Stimulated activated effector memory CD8-positive, alpha-beta T cell treated with anti-CD3 and anti-CD28 coated beads, Interleukin-12 subunit alpha, Interleukin-12 subunit beta, amount 100 ng/mL, for 72 hours (primary cell): ENCODE measurements at regions not wholly inside any gene's neighbourhood (a gene's known extent, or its start where the extent isn't known, plus 50 kb on each side); places are given as distances from the start of the nearest gene placed in this dataset.
"Not testable (repeated sequence)": the region's sequence is repeated elsewhere in the genome, so short reads cannot be mapped to it uniquely, and the experiment has no call there.

Experiments
- ATAC-seq: fragments of 150-1000 bp; cut with Tn5 transposase; 2 replicates; pipeline ENCODE4 v1.10.0; 2021
- DNase-seq, 2 donors: peaks; one replicate each; pipeline ENCODE4 v3.0.0; 2021 to 2022; ENCODE audit warnings: low spot score in 2 of 2
- H3K27ac Mint-ChIP-seq: one replicate; pipeline ENCODE4 v1.8.0; 2022; ENCODE audit warnings: mild to moderate bottlenecking, mixed read lengths
- H3K36me3 Mint-ChIP-seq: one replicate; pipeline ENCODE4 v1.8.0; 2022; ENCODE audit warnings: mild to moderate bottlenecking, mixed read lengths
- H3K4me1 Mint-ChIP-seq: one replicate; pipeline ENCODE4 v1.8.0; 2022; ENCODE audit warnings: mixed read lengths
- H3K4me3 Mint-ChIP-seq: one replicate; pipeline ENCODE4 v1.8.0; 2022; ENCODE audit warnings: mild to moderate bottlenecking, mixed read lengths
- H3K9me3 Mint-ChIP-seq: one replicate; pipeline ENCODE4 v1.8.0; 2022; ENCODE audit warnings: mixed read lengths

- Mint-ChIP-seq H3K36me3 (no peaks in the 10 kb centered on the region), H3K4me3 (no peak overlapping the region), H3K27ac (no peak overlapping the region), H3K4me1 (no peaks in the 10 kb centered on the region), H3K9me3 (peaks cover 8% of the 10 kb centered on the region)
- ATAC-seq: peak; percentile 43
- DNase-seq: no peak
Measured at GRCh38 chr3:103446953-103447629, 1012.3 kb downstream of the ZPLD1 start.

DNA sequence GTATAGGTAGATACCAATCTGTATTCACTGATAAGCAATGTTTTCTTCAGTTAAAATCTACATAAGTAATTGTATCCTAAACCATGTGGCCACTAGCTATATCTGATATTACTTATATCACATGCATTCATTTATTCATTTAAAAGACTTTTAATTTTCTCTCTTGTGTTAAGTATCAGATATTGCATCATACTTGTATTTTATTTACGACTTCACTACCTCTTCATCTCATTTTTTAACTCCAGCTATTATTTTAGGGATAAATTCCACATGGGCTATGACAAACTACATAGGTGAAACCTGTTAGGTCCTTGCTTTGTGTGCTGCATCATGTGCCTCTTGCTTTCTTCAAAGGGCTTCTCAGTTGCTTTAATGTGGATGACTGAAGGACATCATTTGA, 1018.3 kb downstream of the ZPLD1 start:
- peaks cover 8% of the 10 kb centered on the region for H3K9me3 Mint-ChIP-seq
- ATAC-seq (no peak), DNase-seq (no peak)
- no peak overlapping the region for H3K27ac Mint-ChIP-seq
- H3K36me3 Mint-ChIP-seq: no peaks in the 10 kb centered on the region
- no peak overlapping the region for H3K4me3 Mint-ChIP-seq
- H3K4me1 Mint-ChIP-seq: no peaks in the 10 kb centered on the region

DNA sequence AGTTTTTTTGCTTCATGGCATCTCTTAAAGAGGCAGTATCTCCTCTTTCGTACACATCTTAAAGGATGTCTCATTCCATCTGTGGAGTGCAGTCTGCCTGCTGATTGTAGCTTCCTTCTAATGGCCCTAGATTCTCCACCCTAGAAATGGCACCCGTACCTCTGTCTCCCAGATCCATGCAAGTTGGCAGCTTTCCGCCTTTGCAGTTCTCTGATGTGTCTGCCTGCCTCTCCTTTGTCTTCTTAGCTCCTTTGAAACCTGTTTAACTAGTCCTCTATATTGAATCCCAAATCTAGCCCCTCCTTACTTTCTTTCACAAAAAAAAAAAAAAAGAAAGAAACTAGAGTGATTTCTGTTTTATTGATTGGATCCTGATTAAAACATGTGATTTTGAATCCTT, 1025.0 kb downstream of the ZPLD1 start:
- no peak overlapping the region for H3K27ac Mint-ChIP-seq

GRCh38 chr3:103470498-103470897, 1035.7 kb downstream of the ZPLD1 start:
- Mint-ChIP-seq H3K27ac (no peak overlapping the region), H3K9me3 (peaks cover 13% of the 10 kb centered on the region), H3K4me1 (no peaks in the 10 kb centered on the region), H3K36me3 (no peaks in the 10 kb centered on the region), H3K4me3 (no peak overlapping the region)
- no peak for ATAC-seq
- DNase-seq: no peak

More for the DNA sequence above, 1025.0 kb downstream of the ZPLD1 start:
- H3K4me1 Mint-ChIP-seq: no peaks in the 10 kb centered on the region
- H3K9me3 Mint-ChIP-seq: peaks cover 8% of the 10 kb centered on the region
- ATAC-seq (no peak), DNase-seq (no peak)
- H3K36me3 Mint-ChIP-seq: no peaks in the 10 kb centered on the region
- no peak overlapping the region for H3K4me3 Mint-ChIP-seq

GRCh38 chr3:103494011-103494410, 1059.2 kb downstream of the ZPLD1 start:
- ATAC-seq: no peak
- no peak for DNase-seq
- H3K9me3 Mint-ChIP-seq: peaks cover 19% of the 10 kb centered on the region
- H3K27ac Mint-ChIP-seq: no peak overlapping the region
- no peaks in the 10 kb centered on the region for H3K36me3 Mint-ChIP-seq
- H3K4me3 Mint-ChIP-seq: no peak overlapping the region
- H3K4me1 Mint-ChIP-seq: no peaks in the 10 kb centered on the region

GRCh38 chr3:103494512-103494911, 1059.7 kb downstream of the ZPLD1 start:
- ATAC-seq (no peak), DNase-seq (no peak)
- Mint-ChIP-seq H3K4me1 (no peaks in the 10 kb centered on the region), H3K27ac (no peak overlapping the region), H3K4me3 (no peak overlapping the region), H3K36me3 (no peaks in the 10 kb centered on the region), H3K9me3 (peaks cover 19% of the 10 kb centered on the region)

DNA sequence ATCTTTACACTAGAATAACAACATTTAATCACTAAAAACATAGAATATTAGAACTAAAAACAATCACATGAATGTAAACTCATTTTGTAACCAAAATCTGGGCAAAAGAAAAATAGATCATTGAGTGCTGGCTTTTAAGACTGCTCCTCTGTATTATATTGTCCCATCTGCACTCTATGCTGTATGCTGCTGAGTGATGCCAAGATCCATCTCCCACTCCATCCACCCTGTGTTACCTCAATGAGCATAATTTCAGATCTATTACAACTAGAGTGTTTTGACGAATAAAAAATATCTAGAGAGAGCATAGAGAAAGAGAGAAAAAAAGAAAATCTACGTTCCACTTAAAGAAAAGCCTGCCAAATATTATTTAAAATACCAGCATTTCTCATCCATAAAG, 1060.4 kb downstream of the ZPLD1 start:
- Mint-ChIP-seq H3K36me3 (no peaks in the 10 kb centered on the region), H3K4me3 (no peak overlapping the region), H3K4me1 (no peaks in the 10 kb centered on the region), H3K9me3 (peaks cover 16% of the 10 kb centered on the region), H3K27ac (no peak overlapping the region)
- ATAC-seq: no peak
- no peak for DNase-seq

DNA sequence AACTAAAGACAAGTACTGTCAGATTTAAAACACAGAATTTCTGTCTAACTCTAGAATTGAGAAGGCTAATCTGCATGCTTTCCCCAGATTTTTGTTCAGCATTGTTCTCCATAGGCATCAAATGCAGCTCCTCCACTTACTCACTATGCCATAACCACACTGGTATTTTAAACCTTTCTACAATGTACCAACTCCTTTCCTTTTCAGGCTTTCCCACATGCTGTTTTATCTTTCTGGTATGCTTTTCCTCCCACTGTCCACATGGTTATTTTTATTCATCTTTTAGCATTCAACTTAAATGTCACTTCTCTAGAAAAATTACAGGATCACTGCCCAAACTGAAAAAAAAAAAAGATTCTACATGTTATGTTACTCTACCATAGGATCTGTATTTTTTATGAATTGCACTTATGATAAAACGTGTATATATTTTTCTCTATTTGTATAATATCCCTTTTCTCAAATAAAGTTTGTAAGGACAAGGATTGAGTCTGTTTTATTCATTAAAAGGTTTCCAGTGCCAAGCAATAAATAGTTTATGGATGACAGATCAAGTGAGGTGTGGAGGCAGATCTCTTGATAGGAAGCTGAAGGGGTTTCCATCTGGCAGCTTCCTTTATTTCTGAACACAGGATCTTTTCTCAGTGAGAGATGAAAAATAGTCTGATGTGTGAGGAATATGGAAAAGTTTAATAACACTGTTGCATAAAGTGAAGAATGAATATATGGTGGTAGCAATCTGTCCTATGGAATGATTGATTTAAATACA, 1064.5 kb downstream of the ZPLD1 start:
- H3K4me3 Mint-ChIP-seq: no peak overlapping the region
- DNase-seq (no peak), ATAC-seq (no peak)

DNA sequence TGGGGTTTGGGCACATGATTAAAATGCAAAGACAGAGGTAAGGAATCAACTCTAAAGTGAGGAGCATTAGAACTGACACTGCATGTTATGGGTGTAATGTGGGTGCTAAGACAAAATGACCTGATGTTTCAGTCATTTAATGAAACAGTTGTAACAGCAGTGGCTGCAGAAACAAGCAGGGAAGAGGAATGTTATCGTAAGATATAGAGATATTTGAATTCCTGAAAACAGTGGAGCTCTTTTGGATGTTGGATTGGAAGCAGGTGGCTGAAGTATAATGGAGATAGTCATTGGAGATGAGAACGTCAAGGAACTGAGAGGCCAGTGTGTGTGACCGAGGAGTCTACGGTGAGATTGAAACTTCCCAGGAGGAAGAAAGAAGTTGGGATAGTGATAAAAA, 1065.2 kb downstream of the ZPLD1 start:
- H3K4me1 Mint-ChIP-seq: no peaks in the 10 kb centered on the region
- ATAC-seq: no peak

More for the DNA sequence above, 1064.5 kb downstream of the ZPLD1 start:
- Mint-ChIP-seq H3K4me1 (no peaks in the 10 kb centered on the region), H3K27ac (no peak overlapping the region), H3K36me3 (no peaks in the 10 kb centered on the region), H3K9me3 (peaks cover 8% of the 10 kb centered on the region)

DNA sequence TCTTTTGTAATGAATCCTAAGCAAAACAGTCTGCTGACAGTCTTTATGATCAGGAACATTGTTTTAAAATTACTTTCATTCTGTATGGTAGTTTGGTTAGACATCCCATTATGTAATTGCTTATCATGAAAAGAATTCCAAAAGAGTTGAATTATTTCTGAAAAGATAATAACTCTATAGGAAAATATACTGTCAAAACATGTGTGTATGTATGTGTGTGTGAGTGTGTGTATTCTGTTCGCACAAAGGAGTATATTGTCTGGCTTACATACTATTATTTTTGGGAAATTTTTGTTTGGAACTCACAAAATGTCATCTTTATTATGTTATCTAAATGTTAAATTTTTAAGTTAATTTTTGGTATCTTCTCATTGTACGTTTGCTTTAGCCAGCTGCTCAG, 1075.9 kb downstream of the ZPLD1 start:
- no peak for ATAC-seq
- no peak overlapping the region for H3K4me3 Mint-ChIP-seq

More for the DNA sequence above, 1065.2 kb downstream of the ZPLD1 start:
- H3K4me3 Mint-ChIP-seq: no peak overlapping the region
- no peaks in the 10 kb centered on the region for H3K36me3 Mint-ChIP-seq
- H3K9me3 Mint-ChIP-seq: peaks cover 7% of the 10 kb centered on the region
- DNase-seq: no peak
- H3K27ac Mint-ChIP-seq: no peak overlapping the region

DNA sequence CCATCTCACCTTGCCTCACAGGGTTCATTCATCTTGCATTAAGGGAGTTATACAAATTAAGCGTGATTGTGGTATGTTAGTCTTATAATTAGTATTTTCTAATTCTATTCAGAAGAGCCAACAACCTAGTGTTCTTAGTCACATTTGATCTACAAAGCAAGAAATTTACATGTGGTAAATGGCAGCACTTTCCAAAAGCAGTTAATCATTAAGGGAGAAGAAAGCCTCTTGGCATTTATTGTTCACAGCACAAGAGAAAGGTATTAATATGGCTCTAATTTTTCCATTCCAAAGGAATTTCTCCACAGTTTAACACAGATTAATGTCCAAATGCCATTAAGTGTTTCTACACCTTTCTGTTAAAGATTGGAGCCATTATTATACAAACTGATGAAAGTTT, 1077.1 kb downstream of the ZPLD1 start:
- Mint-ChIP-seq H3K4me1 (no peaks in the 10 kb centered on the region), H3K36me3 (no peaks in the 10 kb centered on the region), H3K9me3 (peaks cover 8% of the 10 kb centered on the region), H3K4me3 (no peak overlapping the region), H3K27ac (no peak overlapping the region)
- DNase-seq (no peak), ATAC-seq (no peak)

More for the DNA sequence above, 1075.9 kb downstream of the ZPLD1 start:
- DNase-seq: no peak
- Mint-ChIP-seq H3K4me1 (no peaks in the 10 kb centered on the region), H3K9me3 (peaks cover 15% of the 10 kb centered on the region), H3K27ac (no peak overlapping the region), H3K36me3 (no peaks in the 10 kb centered on the region)

GRCh38 chr3:103512595-103512994, 1077.8 kb downstream of the ZPLD1 start:
- Mint-ChIP-seq H3K36me3 (no peaks in the 10 kb centered on the region), H3K9me3 (peaks cover 8% of the 10 kb centered on the region), H3K4me3 (no peak overlapping the region), H3K27ac (no peak overlapping the region), H3K4me1 (no peaks in the 10 kb centered on the region)
- no peak for ATAC-seq
- DNase-seq: no peak

GRCh38 chr3:103513003-103513402, 1078.2 kb downstream of the ZPLD1 start:
- ATAC-seq (no peak), DNase-seq (no peak)
- Mint-ChIP-seq H3K27ac (no peak overlapping the region), H3K4me1 (no peaks in the 10 kb centered on the region), H3K36me3 (no peaks in the 10 kb centered on the region), H3K9me3 (peaks cover 8% of the 10 kb centered on the region), H3K4me3 (no peak overlapping the region)

DNA sequence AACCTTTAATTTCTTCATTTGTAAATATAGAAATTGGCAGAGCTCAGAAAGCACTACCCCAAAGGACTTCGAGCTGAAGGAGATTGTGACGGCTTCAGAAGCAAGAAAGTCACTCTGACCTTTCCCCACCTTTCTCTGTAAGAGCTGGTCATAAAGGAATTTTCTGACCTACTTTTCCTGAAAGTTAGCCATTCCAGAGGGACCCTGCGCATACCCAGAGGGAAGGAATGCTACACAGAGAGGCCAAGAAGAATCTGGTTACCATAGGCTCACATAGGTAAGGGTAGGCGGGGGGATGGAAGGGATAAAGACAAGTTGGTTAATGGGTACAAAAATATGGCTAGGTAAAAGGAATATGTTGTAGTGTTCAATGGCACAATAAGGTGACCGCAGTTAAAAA, 1080.3 kb downstream of the ZPLD1 start:
- no peak for DNase-seq
- H3K36me3 Mint-ChIP-seq: no peaks in the 10 kb centered on the region
- H3K9me3 Mint-ChIP-seq: peaks cover 8% of the 10 kb centered on the region
- ATAC-seq: no peak
- H3K4me1 Mint-ChIP-seq: no peaks in the 10 kb centered on the region
- no peak overlapping the region for H3K4me3 Mint-ChIP-seq
- H3K27ac Mint-ChIP-seq: no peak overlapping the region

DNA sequence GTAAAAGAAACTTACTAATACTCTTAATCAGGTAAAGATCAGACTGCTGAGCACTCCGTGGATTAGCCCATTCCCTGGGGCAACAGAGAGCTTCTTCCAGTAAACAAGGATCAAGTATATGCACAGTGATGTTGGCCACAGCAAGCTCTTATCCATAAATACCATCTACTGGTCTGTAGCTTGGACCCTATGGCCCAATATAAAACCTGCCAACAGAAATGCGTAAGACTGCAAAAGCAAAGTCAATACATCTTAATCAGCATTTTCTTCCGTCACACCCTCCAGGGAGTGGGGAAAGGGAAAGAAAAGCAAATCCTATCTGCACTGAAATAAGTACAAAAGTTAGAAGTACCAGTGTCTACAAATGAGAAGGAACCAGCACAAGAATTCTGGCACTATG, 1082.1 kb downstream of the ZPLD1 start:
- H3K4me3 Mint-ChIP-seq: no peak overlapping the region
- ATAC-seq (no peak), DNase-seq (no peak)
- no peak overlapping the region for H3K27ac Mint-ChIP-seq
- H3K4me1 Mint-ChIP-seq: no peaks in the 10 kb centered on the region
- no peaks in the 10 kb centered on the region for H3K36me3 Mint-ChIP-seq
- H3K9me3 Mint-ChIP-seq: peaks cover 5% of the 10 kb centered on the region

GRCh38 chr3:103531327-103531726, 1096.5 kb downstream of the ZPLD1 start:
- H3K4me3 Mint-ChIP-seq, ATAC-seq, H3K27ac Mint-ChIP-seq, DNase-seq, H3K36me3 Mint-ChIP-seq, H3K4me1 Mint-ChIP-seq: not testable (repeated sequence)
- H3K9me3 Mint-ChIP-seq: peaks cover 10% of the 10 kb centered on the region
